ENCODE measurements at regions not wholly inside any gene's neighbourhood (a gene's known extent, or its start where the extent isn't known, plus 50 kb on each side); places are given as distances from the start of the nearest gene placed in this dataset.

- no peak for TF ChIP-seq CTCF (IDR thresholded peaks at IDR 0.05; ENCODE audit: unreplicated experiment)
- no peaks in the 10 kb centered on the region for H3K27me3 Mint-ChIP-seq
- DNase-seq (ENCODE audit: low spot score, unreplicated experiment) = no peak
- no peak overlapping the region for H3K27ac Mint-ChIP-seq
- no peaks in the 10 kb centered on the region for H3K36me3 Mint-ChIP-seq (ENCODE audit: insufficient read depth)
- H3K4me1 Mint-ChIP-seq (ENCODE audit: low read depth) = no peaks in the 10 kb centered on the region
- no peak overlapping the region for H3K4me3 Mint-ChIP-seq (ENCODE audit: low read depth)
- no peaks in the 10 kb centered on the region for H3K9me3 Mint-ChIP-seq (ENCODE audit: low read depth)
Measured at GRCh38 chr1:192002063-192002462, 156.2 kb upstream of the RGS18 start.

GRCh38 chr1:192003295-192004077 is 154.8 kb upstream of the RGS18 start:
- Mint-ChIP-seq H3K4me1 (ENCODE audit: low read depth) (no peaks in the 10 kb centered on the region), H3K9me3 (ENCODE audit: low read depth) (no peaks in the 10 kb centered on the region), H3K36me3 (ENCODE audit: insufficient read depth) (no peaks in the 10 kb centered on the region), H3K4me3 (ENCODE audit: low read depth) (no peak overlapping the region), H3K27me3 (no peaks in the 10 kb centered on the region), H3K27ac (no peak overlapping the region)
- DNase-seq (ENCODE audit: low spot score, unreplicated experiment) = no peak
- TF ChIP-seq CTCF (IDR thresholded peaks at IDR 0.05; ENCODE audit: unreplicated experiment) = no peak

GRCh38 chr1:192005976-192006375 is 152.3 kb upstream of the RGS18 start:
- no peak overlapping the region for H3K27ac Mint-ChIP-seq
- H3K36me3 Mint-ChIP-seq (ENCODE audit: insufficient read depth) = no peaks in the 10 kb centered on the region
- no peaks in the 10 kb centered on the region for H3K4me1 Mint-ChIP-seq (ENCODE audit: low read depth)
- no peak overlapping the region for H3K4me3 Mint-ChIP-seq (ENCODE audit: low read depth)
- H3K27me3 Mint-ChIP-seq = no peaks in the 10 kb centered on the region
- no peak for TF ChIP-seq CTCF (IDR thresholded peaks at IDR 0.05; ENCODE audit: unreplicated experiment)
- H3K9me3 Mint-ChIP-seq (ENCODE audit: low read depth) = no peaks in the 10 kb centered on the region
- no peak for DNase-seq (ENCODE audit: low spot score, unreplicated experiment)

GRCh38 chr1:192008281-192008825 is 149.9 kb upstream of the RGS18 start:
- no peak for TF ChIP-seq CTCF (IDR thresholded peaks at IDR 0.05; ENCODE audit: unreplicated experiment)
- Mint-ChIP-seq H3K36me3 (ENCODE audit: insufficient read depth) (no peaks in the 10 kb centered on the region), H3K4me3 (ENCODE audit: low read depth) (no peak overlapping the region), H3K27me3 (no peaks in the 10 kb centered on the region), H3K4me1 (ENCODE audit: low read depth) (no peaks in the 10 kb centered on the region), H3K9me3 (ENCODE audit: low read depth) (no peaks in the 10 kb centered on the region), H3K27ac (no peak overlapping the region)
- DNase-seq (ENCODE audit: low spot score, unreplicated experiment) = no peak

- Mint-ChIP-seq H3K27me3 (no peaks in the 10 kb centered on the region), H3K4me1 (ENCODE audit: low read depth) (no peaks in the 10 kb centered on the region), H3K9me3 (ENCODE audit: low read depth) (no peaks in the 10 kb centered on the region), H3K36me3 (ENCODE audit: insufficient read depth) (no peaks in the 10 kb centered on the region), H3K4me3 (ENCODE audit: low read depth) (no peak overlapping the region), H3K27ac (no peak overlapping the region)
- DNase-seq (ENCODE audit: low spot score, unreplicated experiment) = no peak
- TF ChIP-seq CTCF (IDR thresholded peaks at IDR 0.05; ENCODE audit: unreplicated experiment) = no peak
Measured at GRCh38 chr1:192010406-192010805, 147.9 kb upstream of the RGS18 start.

All from progenitor cell of endocrine pancreas (in vitro differentiated cells).